A204.1 (cell line): ENCODE measurements at regions not wholly inside any gene's neighbourhood (a gene's known extent, or its start where the extent isn't known, plus 50 kb on each side); places are given as distances from the start of the nearest gene placed in this dataset.
"Not testable (repeated sequence)": the region's sequence is repeated elsewhere in the genome, so short reads cannot be mapped to it uniquely, and the experiment has no call there.

Experiments
- FAIRE-seq: peaks from 2 replicates; lab custom pipeline; 2012; peaks lifted over from hg19 to GRCh38; lab: Jason Lieb, UNC

GRCh38 chr4:160110891-160111290 is 1008.0 kb downstream of the RAPGEF2 start:
- no peak for FAIRE-seq

DNA sequence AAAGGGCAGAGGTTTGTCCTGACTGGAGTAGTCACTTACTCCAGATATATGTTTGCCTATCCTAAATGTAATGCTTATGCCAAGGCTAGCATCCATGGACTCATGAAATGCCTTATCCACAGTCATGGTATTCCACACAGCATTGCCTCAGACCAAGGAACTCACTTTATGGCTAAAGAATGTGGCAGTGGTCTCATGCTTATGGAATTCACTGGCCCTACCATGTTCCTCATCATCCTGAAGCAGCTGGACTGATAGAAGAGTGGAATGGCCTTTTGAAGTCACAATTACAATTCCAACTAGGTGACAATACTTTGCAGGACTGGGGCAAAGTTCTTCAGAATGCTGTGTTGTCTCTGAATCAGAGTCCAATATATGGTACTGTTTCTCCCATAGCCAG is 1014.8 kb downstream of the RAPGEF2 start:
- FAIRE-seq, result no peak

DNA sequence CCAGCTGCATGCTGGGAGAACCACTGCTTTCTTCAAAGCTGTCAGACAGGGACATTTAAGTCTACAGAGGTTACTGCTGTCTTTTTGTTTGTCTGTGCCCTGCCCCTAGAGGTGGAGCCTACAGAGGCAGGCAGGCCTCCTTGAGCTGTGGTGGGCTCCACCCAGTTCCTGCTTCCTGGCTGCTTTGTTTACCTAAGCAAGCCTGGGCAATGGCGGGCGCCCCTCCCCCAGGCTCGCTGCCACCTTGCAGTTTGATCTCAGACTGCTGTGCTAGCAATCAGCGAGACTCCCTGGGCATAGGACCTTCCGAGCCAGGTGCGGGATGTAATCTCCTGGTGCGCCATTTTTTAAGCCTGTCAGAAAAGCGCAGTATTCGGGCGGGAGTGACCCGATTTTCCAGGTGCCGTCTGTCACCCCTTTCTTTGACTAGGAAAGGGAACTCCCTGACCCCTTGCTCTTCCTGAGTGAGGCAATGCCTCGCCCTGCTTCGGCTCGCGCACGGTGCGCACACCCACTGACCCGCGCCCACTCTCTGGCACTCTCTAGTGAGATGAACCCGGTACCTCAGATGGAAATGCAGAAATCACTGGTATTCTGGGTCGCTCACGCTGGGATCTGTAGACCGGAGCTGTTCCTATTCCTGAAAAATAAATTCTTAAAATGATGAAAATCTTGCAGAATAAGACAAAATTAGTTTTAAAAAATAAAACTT is 1022.9 kb downstream of the RAPGEF2 start:
- not testable (repeated sequence) for FAIRE-seq

- peak; percentile 23 for FAIRE-seq
Observed at GRCh38 chr4:160127211-160127610, 1024.3 kb downstream of the RAPGEF2 start.

GRCh38 chr4:160129439-160129838 is 1026.6 kb downstream of the RAPGEF2 start:
- no peak for FAIRE-seq

- FAIRE-seq, result no peak
Observed at GRCh38 chr4:160136021-160136420, 1033.1 kb downstream of the RAPGEF2 start.

DNA sequence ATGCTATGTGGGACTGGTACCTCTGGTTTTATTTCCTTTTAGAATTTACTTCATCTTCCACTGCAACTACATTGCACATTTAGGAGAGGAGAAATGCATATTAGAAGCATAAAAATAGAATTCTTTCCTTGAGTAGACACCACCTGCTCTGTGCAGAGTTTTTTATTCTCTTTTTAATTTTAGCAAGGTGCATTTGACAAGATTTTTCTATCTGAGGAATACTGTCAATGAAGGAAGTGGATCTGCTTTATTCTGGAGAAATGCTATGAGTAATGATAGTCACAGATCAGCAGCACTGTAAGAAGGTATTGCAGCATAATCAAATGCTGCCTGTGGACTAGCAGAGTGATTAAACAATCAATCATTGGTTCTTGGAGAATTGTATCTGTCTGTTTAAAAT is 1038.3 kb downstream of the RAPGEF2 start:
- FAIRE-seq, result no peak

- FAIRE-seq, result no peak
Observed at GRCh38 chr4:160142579-160142978, 1039.7 kb downstream of the RAPGEF2 start.

DNA sequence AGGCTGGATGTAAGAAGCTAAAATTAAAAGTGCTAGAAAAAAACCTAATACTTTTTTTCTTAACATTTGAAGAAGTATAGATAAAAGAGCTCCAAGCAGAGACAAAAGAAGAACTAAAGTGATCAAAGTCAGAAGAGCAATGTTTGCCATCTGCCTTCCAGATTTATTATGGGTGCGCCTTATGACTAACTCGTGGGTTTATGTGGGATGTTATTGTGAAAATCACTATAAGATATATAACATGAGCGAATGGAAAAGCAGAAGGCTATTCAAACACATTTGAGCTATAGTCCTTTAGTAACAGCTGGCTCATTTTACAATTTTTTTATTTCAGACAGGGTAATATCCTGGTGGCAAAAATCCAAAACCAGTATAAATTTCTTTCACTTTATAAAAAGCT is 1040.7 kb downstream of the RAPGEF2 start:
- FAIRE-seq, result no peak

- FAIRE-seq, result no peak
Observed at GRCh38 chr4:160159457-160159856, 1056.6 kb downstream of the RAPGEF2 start.

DNA sequence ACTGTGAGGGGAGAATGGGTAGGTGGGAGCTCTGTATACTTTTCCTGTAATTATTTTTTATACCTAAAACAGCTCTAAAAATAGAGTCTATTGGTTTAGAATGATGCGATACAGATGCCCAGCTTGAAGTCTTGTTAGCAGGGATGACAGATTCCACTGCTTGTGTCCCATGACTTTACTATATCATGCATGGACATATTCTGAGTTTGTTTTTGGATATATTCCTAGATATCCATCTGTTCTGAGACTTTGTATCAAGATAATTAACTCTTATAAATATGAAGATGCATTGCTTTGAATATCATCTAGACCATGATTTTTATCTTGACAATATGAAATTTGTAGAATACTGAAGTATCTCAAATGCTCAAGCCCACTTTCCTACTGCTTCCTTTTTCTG is 1058.1 kb downstream of the RAPGEF2 start:
- no peak for FAIRE-seq

GRCh38 chr4:160175064-160175643 is 1072.3 kb downstream of the RAPGEF2 start:
- FAIRE-seq, result no peak

DNA sequence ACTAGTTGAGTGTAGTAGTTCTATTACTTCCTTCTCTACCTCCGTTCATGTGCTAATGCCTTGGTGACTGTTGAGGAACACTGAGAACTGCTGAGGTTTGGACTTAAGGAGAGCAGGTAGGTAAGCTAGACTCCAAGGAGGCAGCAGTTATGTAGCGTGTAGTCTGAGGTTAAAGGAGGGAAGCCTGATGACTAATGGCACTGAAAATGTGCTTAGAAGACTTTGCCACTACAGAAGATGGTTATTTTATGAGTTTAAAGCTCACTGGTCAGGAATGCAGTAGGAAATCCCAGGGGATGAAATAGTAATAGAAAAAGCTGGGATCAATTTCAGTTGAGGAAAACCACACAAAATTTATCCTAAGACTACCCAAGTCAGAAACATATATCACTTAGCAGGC is 1077.3 kb downstream of the RAPGEF2 start:
- FAIRE-seq, result no peak

- FAIRE-seq, result no peak
Observed at GRCh38 chr4:160182727-160183126, 1079.8 kb downstream of the RAPGEF2 start.

GRCh38 chr4:160184884-160185283 is 1082.0 kb downstream of the RAPGEF2 start:
- no peak for FAIRE-seq

GRCh38 chr4:160193787-160194186 is 1090.9 kb downstream of the RAPGEF2 start:
- FAIRE-seq, result no peak

- FAIRE-seq, result no peak
Observed at GRCh38 chr4:160194716-160195115, 1091.8 kb downstream of the RAPGEF2 start.

GRCh38 chr4:160202802-160203201 is 1099.9 kb downstream of the RAPGEF2 start:
- no peak for FAIRE-seq

DNA sequence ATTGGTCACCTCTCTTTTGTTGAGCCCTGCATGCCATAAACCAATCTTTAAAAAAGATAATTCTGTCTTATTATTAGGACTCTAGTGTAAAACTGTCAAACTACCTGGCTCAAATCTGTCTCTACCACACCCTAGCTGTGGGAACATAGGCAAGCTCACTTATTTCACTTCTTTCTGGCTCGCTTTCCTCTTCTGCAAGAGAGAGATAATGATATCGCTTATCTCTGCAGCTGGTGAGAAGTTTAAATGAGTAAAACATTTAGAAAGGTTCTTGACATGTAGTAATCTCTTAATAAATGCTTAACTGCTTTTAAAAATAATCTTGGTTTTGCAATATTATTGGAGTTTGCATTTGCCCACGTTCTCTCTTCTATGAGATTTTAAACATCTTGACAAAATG is 1109.2 kb downstream of the RAPGEF2 start:
- FAIRE-seq, result no peak

GRCh38 chr4:160213366-160213765 is 1110.5 kb downstream of the RAPGEF2 start:
- FAIRE-seq, result no peak

DNA sequence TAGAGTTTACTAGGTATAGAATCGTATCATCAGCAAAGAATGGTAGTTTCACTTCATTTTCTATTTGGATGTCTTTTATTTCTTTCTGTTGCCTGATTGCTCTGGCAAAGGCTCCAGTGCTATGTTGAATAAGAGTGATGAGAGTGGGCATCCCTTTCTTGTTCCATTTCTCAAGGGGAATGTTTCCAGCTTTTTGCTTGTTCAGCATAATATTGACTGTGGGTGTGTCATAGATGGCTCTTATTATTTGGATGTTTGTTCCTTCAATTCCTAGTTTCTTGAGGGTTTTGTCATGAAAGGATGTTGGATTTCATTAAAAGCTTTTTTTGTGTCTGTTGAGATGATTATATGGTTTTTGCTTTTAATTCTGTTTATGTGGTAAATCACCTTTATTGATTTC is 1114.5 kb downstream of the RAPGEF2 start:
- FAIRE-seq, result no peak

DNA sequence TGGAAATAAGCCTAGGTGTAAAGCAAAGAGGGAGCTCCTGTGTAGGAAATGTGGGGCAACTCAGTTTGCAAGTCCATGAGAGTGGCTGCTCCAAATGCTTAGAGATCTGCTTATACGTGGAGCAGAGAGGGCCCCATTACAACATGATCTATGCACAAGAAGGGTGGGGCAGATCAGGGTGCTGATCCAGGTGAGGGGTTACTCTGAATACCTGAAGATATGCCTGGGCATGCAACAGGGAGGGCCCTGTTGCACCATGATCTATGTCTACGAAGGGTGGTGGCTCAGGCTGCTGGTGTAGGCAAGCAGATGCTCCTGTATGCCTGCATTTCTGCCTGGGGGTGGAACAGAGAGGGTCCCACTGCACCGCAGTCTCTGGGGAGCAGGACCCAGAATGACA is 1121.2 kb downstream of the RAPGEF2 start:
- no peak for FAIRE-seq

- no peak for FAIRE-seq
Observed at GRCh38 chr4:160233141-160233540, 1130.3 kb downstream of the RAPGEF2 start.

GRCh38 chr4:160235285-160235684 is 1132.4 kb downstream of the RAPGEF2 start:
- FAIRE-seq, result no peak
